Transverse colon (tissue), 4 donors: ENCODE measurements at regions not wholly inside any gene's neighbourhood (a gene's known extent, or its start where the extent isn't known, plus 50 kb on each side); places are given as distances from the start of the nearest gene placed in this dataset.

Source experiments
- DNase-seq: peaks from one replicate; pipeline ENCODE4 v3.0.0-alpha.2; 2019
- H3K27ac ChIP-seq, 4 donors: fragments of 200-600 bp; sonication (generic); 2 replicates each; pipeline ENCODE4 v1.5.1; 2016 to 2018; ENCODE audit warnings: inconsistent platforms in 4 of 4
- H3K27me3 ChIP-seq: fragments of 200-600 bp; sonication (generic); 2 replicates; pipeline ENCODE4 v1.5.1; 2017; ENCODE audit warnings: inconsistent platforms
- H3K36me3 ChIP-seq, 4 donors: fragments of 200-600 bp; sonication (generic); 2 replicates each; pipeline ENCODE4 v1.5.1; 2017 to 2019; ENCODE audit warnings: inconsistent platforms in 4 of 4
- H3K4me1 ChIP-seq, 4 donors: fragments of 200-600 bp; sonication (generic); 2 replicates each; pipeline ENCODE4 v1.5.1; 2017 to 2020; ENCODE audit warnings: inconsistent platforms in 4 of 4
- H3K4me3 ChIP-seq, 4 donors: fragments of 200-600 bp; sonication (generic); 1 replicate in 1 of 4; 2 replicates in 3 of 4; pipeline versions ENCODE4 v1.5.1 to v1.6.1; 2017 to 2019; ENCODE audit warnings: inconsistent platforms in 4 of 4
- H3K9me3 ChIP-seq, 2 donors: fragments of 200-600 bp; sonication (generic); 2 replicates each; pipeline ENCODE4 v1.5.1; 2017 to 2019; ENCODE audit warnings: inconsistent platforms in 2 of 2
- CTCF ChIP-seq, 5 experiments: fragments of 200-600 bp in 3 of 5; fragments of 450-650 bp in 2 of 5; sonication (generic) in 3 of 5; IDR thresholded peaks; 1 replicate in 2 of 5; 2 replicates in 3 of 5; pipeline ENCODE4 v1.5.1; 2016 to 2017; ENCODE audit warnings: antibody characterized with exemption in 5 of 5, inconsistent platforms in 3 of 5, mild to moderate bottlenecking in 2 of 5, moderate library complexity in 1 of 5
- EP300 ChIP-seq: sonication (generic); formaldehyde crosslinking; IDR thresholded peaks from one replicate; pipeline ENCODE4 v1.6.1; 2017; ENCODE audit warnings: antibody characterized with exemption, low read depth
- POLR2A ChIP-seq: fragments of 450-650 bp; IDR thresholded peaks from one replicate; pipeline ENCODE4 v1.6.1; 2016; ENCODE audit warnings: antibody characterized with exemption, mild to moderate bottlenecking, moderate library complexity
- POLR2AphosphoS5 ChIP-seq, 3 donors: sonication (generic); formaldehyde crosslinking; IDR thresholded peaks; one replicate each; pipeline ENCODE4 v1.6.1; 2016; ENCODE audit warnings: antibody characterized with exemption in 3 of 3
- WGBS, 2 donors: methylation state at CpG; one replicate each; pipeline ENCODE4 v1.1.5; 2018; ENCODE audit warnings: low coverage in 1 of 2; 5-methylcytosine and 5-hydroxymethylcytosine counted together
- in situ Hi-C, 4 donors: fragments of 200-750 bp; cut with MboI; loops; one replicate each; pipeline versions ENCODE4 v1.15.0 to v1.15.1; 2017; ENCODE audit warnings: low sequenced_read_pairs in 3 of 4, low pct_ligation_motif_present in 1 of 4, low pct_unique_long_range_greater_than_20kb in 1 of 4
- intact Hi-C: fragments of 100-400 bp; cut with DNase I; formaldehyde crosslinking; loops from one replicate; pipeline ENCODE4 v1.15.1; 2023; ENCODE audit warnings: low total_unique reads

GRCh38 chr18:55910296-55910695 lies 322.3 kb upstream of the TCF4 start:
- 31 to 53% methylated on average over 2 of the region's 2 CpGs for WGBS, 2 donors
- intact Hi-C loops = no loop called here
- TF ChIP-seq POLR2A = no peak
- TF ChIP-seq CTCF (IDR thresholded peaks at IDR 0.05) = no peak
- TF ChIP-seq EP300 = no peak
- TF ChIP-seq POLR2AphosphoS5 (IDR thresholded peaks at IDR 0.05) = no peak
- no peak overlapping the region for H3K27ac ChIP-seq
- no peaks in the 10 kb centered on the region for H3K9me3 ChIP-seq
- no peak overlapping the region for H3K4me3 ChIP-seq
- no peaks in the 10 kb centered on the region for H3K36me3 ChIP-seq
- DNase-seq = no peak
- no peaks in the 10 kb centered on the region for H3K27me3 ChIP-seq
- in situ Hi-C loops = no loop called here
- peaks cover 0 to 5% (median 2%) of the 10 kb centered on the region in 4 donors for H3K4me1 ChIP-seq

- 39 to 70% methylated on average over 4 of the region's 4 CpGs for WGBS, 2 donors
- TF ChIP-seq POLR2AphosphoS5 (IDR thresholded peaks at IDR 0.05) = no peak
- TF ChIP-seq EP300 = no peak
- no peak for TF ChIP-seq POLR2A
- no peak overlapping the region for H3K4me3 ChIP-seq
- no peaks in the 10 kb centered on the region for H3K36me3 ChIP-seq
- H3K9me3 ChIP-seq = no peaks in the 10 kb centered on the region
- H3K27me3 ChIP-seq = no peaks in the 10 kb centered on the region
- intact Hi-C loops = no loop called here
- DNase-seq = no peak
- H3K27ac ChIP-seq = no peak overlapping the region
- in situ Hi-C loops = no loop called here
- H3K4me1 ChIP-seq = peaks cover 0 to 5% (median 2%) of the 10 kb centered on the region in 4 donors
Observed at GRCh38 chr18:55908901-55909366, 320.9 kb upstream of the TCF4 start.

- Histone ChIP-seq H3K27ac (no peak overlapping the region), H3K4me3 (no peak overlapping the region), H3K36me3 (no peaks in the 10 kb centered on the region), H3K4me1 (peaks cover 0 to 5% (median 2%) of the 10 kb centered on the region in 4 donors), H3K27me3 (no peaks in the 10 kb centered on the region), H3K9me3 (no peaks in the 10 kb centered on the region)
- no peak for TF ChIP-seq POLR2AphosphoS5 (IDR thresholded peaks at IDR 0.05)
- no peak for TF ChIP-seq EP300
- no peak for TF ChIP-seq CTCF (IDR thresholded peaks at IDR 0.05)
- no peak for TF ChIP-seq POLR2A
- DNase-seq = no peak
- WGBS, 2 donors = 29 to 34% methylated on average over 6 of the region's 6 CpGs
- intact Hi-C loops = no loop called here
- in situ Hi-C loops = no loop called here
Observed at GRCh38 chr18:55907453-55908175, 319.6 kb upstream of the TCF4 start.

GRCh38 chr18:55906536-55906935 lies 318.5 kb upstream of the TCF4 start:
- no peak for DNase-seq
- H3K4me3 ChIP-seq = no peak overlapping the region
- TF ChIP-seq EP300 = no peak
- TF ChIP-seq POLR2AphosphoS5 (IDR thresholded peaks at IDR 0.05) = no peak
- no peak for TF ChIP-seq CTCF (IDR thresholded peaks at IDR 0.05)
- no peak for TF ChIP-seq POLR2A
- no peak overlapping the region for H3K27ac ChIP-seq
- intact Hi-C loops = no loop called here
- no peaks in the 10 kb centered on the region for H3K36me3 ChIP-seq
- WGBS, 2 donors = 56 to 68% methylated on average over 2 of the region's 2 CpGs
- in situ Hi-C loops = no loop called here
- H3K27me3 ChIP-seq = no peaks in the 10 kb centered on the region
- no peaks in the 10 kb centered on the region for H3K9me3 ChIP-seq
- H3K4me1 ChIP-seq = peaks cover 0 to 5% (median 2%) of the 10 kb centered on the region in 4 donors
